GM13977 (cell line): ENCODE measurements at regions not wholly inside any gene's neighbourhood (a gene's known extent, or its start where the extent isn't known, plus 50 kb on each side); places are given as distances from the start of the nearest gene placed in this dataset.

ENCODE experiments used
- DNase-seq: peaks from one replicate; pipeline ENCODE4 v3.0.0; 2012; ENCODE audit warnings: low spot score
- CTCF ChIP-seq: IDR thresholded peaks from 2 replicates; pipeline ENCODE4 v1.5.1; 2012; ENCODE audit warnings: mild to moderate bottlenecking, control low read depth; ENCODE audit not compliant: insufficient read depth; ENCODE audit errors: extremely low read depth, missing control alignments
- in situ Hi-C: fragments of 300-500 bp; cut with MboI; formaldehyde crosslinking; loops from one replicate; pipeline ENCODE4 v1.12.0; 2022; ENCODE audit warnings: low sequenced_read_pairs, low pct_unique_long_range_greater_than_20kb, mixed read lengths, inconsistent platforms; ENCODE audit not compliant: unreplicated experiment

GRCh38 chr10:32132357-32132946 lies 76.2 kb upstream of the KIF5B start:
- no peak for TF ChIP-seq CTCF
- in situ Hi-C loops: no loop called here
- no peak for DNase-seq

- in situ Hi-C loops: no loop called here
- no peak for TF ChIP-seq CTCF
- DNase-seq: no peak
These were observed 75.2 kb upstream of the KIF5B start for GRCh38 chr10:32131388-32131787.

GRCh38 chr10:32130788-32131187 lies 74.6 kb upstream of the KIF5B start:
- in situ Hi-C loops: no loop called here
- TF ChIP-seq CTCF: no peak
- no peak for DNase-seq

- TF ChIP-seq CTCF: no peak
- in situ Hi-C loops: no loop called here
- DNase-seq: no peak
These were observed 68.8 kb upstream of the KIF5B start for GRCh38 chr10:32125023-32125422.

- no peak for TF ChIP-seq CTCF
- in situ Hi-C loops: no loop called here
- DNase-seq: no peak
These were observed 66.8 kb upstream of the KIF5B start for GRCh38 chr10:32123021-32123420.

- DNase-seq: no peak
- in situ Hi-C loops: no loop called here
- no peak for TF ChIP-seq CTCF
These were observed 65.4 kb upstream of the KIF5B start for GRCh38 chr10:32121648-32122047.

- TF ChIP-seq CTCF: no peak
- DNase-seq: no peak
- in situ Hi-C loops: no loop called here
These were observed 63.9 kb upstream of the KIF5B start for GRCh38 chr10:32120147-32120546.
